Smooth muscle cell (in vitro differentiated cells): ENCODE measurements at regions not wholly inside any gene's neighbourhood (a gene's known extent, or its start where the extent isn't known, plus 50 kb on each side); places are given as distances from the start of the nearest gene placed in this dataset.

Source experiments
- DNase-seq: peaks from one replicate; lab custom pipeline; 2025; ENCODE audit not compliant: unreplicated experiment; lab: John Stamatoyannopoulos, UW
- H2AFZ ChIP-seq: fragments of 200-600 bp; sonication (generic); 2 replicates; pipeline ENCODE4 v1.6.0; 2016; ENCODE audit warnings: antibody characterized with exemption, low read depth, mild to moderate bottlenecking
- H3F3A ChIP-seq: fragments of 200-600 bp; sonication (generic); 2 replicates; pipeline ENCODE4 v1.6.0; 2017; ENCODE audit warnings: antibody characterized with exemption, low read depth
- H3K27ac ChIP-seq: fragments of 200-600 bp; sonication (generic); 2 replicates; pipeline ENCODE4 v1.5.1; 2016; ENCODE audit warnings: low read depth, mild to moderate bottlenecking
- H3K27me3 ChIP-seq: fragments of 200-600 bp; sonication (generic); 2 replicates; pipeline ENCODE4 v1.6.1; 2016; ENCODE audit warnings: low read depth, mild to moderate bottlenecking
- H3K36me3 ChIP-seq: fragments of 200-600 bp; sonication (generic); 2 replicates; pipeline ENCODE4 v1.5.1; 2016; ENCODE audit warnings: low read depth
- H3K4me1 ChIP-seq: fragments of 200-600 bp; sonication (generic); 2 replicates; pipeline ENCODE4 v1.5.1; 2016; ENCODE audit warnings: low read depth
- H3K4me2 ChIP-seq: fragments of 200-600 bp; sonication (generic); 2 replicates; pipeline ENCODE4 v1.6.0; 2016; ENCODE audit warnings: mild to moderate bottlenecking
- H3K4me3 ChIP-seq: fragments of 200-600 bp; sonication (generic); 2 replicates; pipeline ENCODE4 v1.5.1; 2016; ENCODE audit warnings: mild to moderate bottlenecking
- H3K79me2 ChIP-seq: fragments of 200-600 bp; sonication (generic); 2 replicates; pipeline ENCODE4 v1.6.0; 2016; ENCODE audit warnings: low read depth, mild to moderate bottlenecking
- H3K9ac ChIP-seq: fragments of 200-600 bp; sonication (generic); 2 replicates; pipeline ENCODE4 v1.6.0; 2016; ENCODE audit warnings: low read depth
- H3K9me3 ChIP-seq: fragments of 200-600 bp; sonication (generic); replicated peaks from 2 replicates; pipeline ENCODE4 v1.5.1; 2016; ENCODE audit warnings: low read depth
- H4K20me1 ChIP-seq: fragments of 200-600 bp; sonication (generic); 2 replicates; pipeline ENCODE4 v1.6.0; 2016; ENCODE audit warnings: low read depth
- WGBS: methylation state at CpG from one replicate; pipeline ENCODE4 v1.1.7; 2016; ENCODE audit warnings: low lambda C conversion rate; 5-methylcytosine and 5-hydroxymethylcytosine counted together
- TF ChIP-seq, protein P1 (sequence below): fragments of 200-600 bp; sonication (generic); IDR thresholded peaks from 2 replicates; pipeline ENCODE4 v1.5.1; 2017; ENCODE audit warnings: borderline replicate concordance, mild to moderate bottlenecking, antibody characterized with exemption; ENCODE audit not compliant: insufficient read depth, poor library complexity, severe bottlenecking

DNA sequence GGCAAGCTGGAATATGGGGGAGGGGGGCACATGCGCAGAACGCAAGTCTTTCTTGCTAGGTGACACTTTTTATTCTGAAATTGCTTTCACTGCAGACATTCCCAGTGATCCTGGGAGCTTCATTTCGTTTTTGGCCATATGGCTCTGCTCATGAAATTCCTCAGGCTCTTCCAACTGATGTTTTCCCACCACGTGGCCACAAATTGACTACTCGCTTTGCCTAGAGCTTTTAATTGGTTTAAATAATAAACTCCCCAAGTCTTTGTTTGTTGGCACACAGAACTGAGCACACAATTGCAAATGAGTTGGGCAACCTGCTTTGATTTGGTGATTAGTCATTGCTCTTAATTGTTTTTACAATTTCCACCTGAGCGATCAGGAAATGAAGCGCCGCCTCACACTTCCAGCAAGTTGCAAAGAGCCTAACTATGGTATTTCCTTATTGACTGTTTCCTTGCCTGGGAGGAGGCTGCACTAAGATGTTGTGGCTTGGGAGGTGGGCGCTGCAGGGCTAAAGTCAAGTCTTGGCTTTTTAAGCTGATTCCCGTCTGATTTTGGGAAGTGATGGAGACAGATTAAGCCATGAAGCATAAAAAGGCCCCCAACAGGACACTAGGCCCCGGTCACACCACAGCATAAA, 282.5 kb downstream of the ZIC3 start:
- WGBS, result 57% methylated on average over 11 of the region's 11 CpGs
- no peaks in the 10 kb centered on the region for H3K9me3 ChIP-seq
- H3K4me3 ChIP-seq, result no peak overlapping the region
- H3F3A ChIP-seq, result no peaks in the 10 kb centered on the region
- no peak overlapping the region for H3K9ac ChIP-seq
- no peaks in the 10 kb centered on the region for H3K4me1 ChIP-seq
- TF ChIP-seq, protein P1, sequence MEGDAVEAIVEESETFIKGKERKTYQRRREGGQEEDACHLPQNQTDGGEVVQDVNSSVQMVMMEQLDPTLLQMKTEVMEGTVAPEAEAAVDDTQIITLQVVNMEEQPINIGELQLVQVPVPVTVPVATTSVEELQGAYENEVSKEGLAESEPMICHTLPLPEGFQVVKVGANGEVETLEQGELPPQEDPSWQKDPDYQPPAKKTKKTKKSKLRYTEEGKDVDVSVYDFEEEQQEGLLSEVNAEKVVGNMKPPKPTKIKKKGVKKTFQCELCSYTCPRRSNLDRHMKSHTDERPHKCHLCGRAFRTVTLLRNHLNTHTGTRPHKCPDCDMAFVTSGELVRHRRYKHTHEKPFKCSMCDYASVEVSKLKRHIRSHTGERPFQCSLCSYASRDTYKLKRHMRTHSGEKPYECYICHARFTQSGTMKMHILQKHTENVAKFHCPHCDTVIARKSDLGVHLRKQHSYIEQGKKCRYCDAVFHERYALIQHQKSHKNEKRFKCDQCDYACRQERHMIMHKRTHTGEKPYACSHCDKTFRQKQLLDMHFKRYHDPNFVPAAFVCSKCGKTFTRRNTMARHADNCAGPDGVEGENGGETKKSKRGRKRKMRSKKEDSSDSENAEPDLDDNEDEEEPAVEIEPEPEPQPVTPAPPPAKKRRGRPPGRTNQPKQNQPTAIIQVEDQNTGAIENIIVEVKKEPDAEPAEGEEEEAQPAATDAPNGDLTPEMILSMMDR, result no peak
- no peaks in the 10 kb centered on the region for H3K36me3 ChIP-seq
- no peak for DNase-seq
- H3K27me3 ChIP-seq, result no peaks in the 10 kb centered on the region
- no peak overlapping the region for H3K27ac ChIP-seq
- H3K79me2 ChIP-seq, result no peaks in the 10 kb centered on the region
- H3K4me2 ChIP-seq, result no peak overlapping the region
- no peaks in the 10 kb centered on the region for H4K20me1 ChIP-seq
- H2AFZ ChIP-seq, result no peak overlapping the region

DNA sequence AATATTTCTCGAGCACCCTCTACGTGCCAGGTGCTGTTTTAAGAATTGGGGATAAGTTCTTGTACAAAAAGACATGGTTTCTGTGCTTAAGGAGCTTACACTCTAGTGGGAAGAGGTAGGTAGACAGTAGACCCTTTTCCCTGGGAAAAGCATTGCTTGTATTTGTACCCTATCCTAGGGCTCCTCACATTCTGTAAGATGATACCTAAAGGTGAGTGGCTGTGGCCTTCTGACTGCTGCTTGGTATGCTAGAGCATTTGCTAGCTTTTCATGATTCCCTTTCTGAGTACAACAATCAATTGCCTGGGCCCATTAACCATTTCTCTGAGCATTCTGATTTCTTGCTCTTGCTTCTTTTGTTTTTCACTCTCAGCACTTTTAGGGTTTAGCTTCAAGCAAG, 286.6 kb downstream of the ZIC3 start:
- no peaks in the 10 kb centered on the region for H3K9me3 ChIP-seq
- H3K27ac ChIP-seq, result no peak overlapping the region
- no peak overlapping the region for H3K4me3 ChIP-seq
- no peaks in the 10 kb centered on the region for H3F3A ChIP-seq
- no peaks in the 10 kb centered on the region for H3K27me3 ChIP-seq
- H4K20me1 ChIP-seq, result no peaks in the 10 kb centered on the region
- no peaks in the 10 kb centered on the region for H3K36me3 ChIP-seq
- H3K4me2 ChIP-seq, result no peak overlapping the region
- H2AFZ ChIP-seq, result no peak overlapping the region
- H3K79me2 ChIP-seq, result no peaks in the 10 kb centered on the region
- DNase-seq, result no peak
- H3K4me1 ChIP-seq, result no peaks in the 10 kb centered on the region
- H3K9ac ChIP-seq, result no peak overlapping the region
- TF ChIP-seq, protein P1, result no peak
- WGBS, result 78% methylated on average over 2 of the region's 2 CpGs

DNA sequence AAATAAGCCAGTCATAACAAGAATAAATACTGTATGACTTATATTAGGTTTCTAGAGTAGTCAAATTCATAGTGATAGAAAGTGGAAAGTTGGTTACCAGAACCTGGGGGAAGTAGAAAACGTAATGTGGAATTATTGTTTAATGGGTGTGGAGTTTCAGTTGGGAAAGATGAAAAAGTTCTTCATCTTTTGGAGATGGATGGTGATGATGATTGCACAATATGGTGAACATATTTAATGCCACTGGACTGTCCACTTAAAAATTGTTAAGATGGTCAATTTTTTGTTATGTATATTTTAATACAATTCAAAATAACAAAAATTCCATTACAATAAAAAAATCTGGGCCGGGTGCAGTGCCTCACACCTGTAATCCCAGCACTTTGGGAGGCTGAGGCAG, 289.6 kb downstream of the ZIC3 start:
- Histone ChIP-seq H2AFZ (no peak overlapping the region), H3K27ac (no peak overlapping the region), H3K4me2 (no peak overlapping the region), H3K27me3 (no peaks in the 10 kb centered on the region), H3F3A (no peaks in the 10 kb centered on the region), H4K20me1 (no peaks in the 10 kb centered on the region), H3K9ac (no peak overlapping the region), H3K9me3 (no peaks in the 10 kb centered on the region), H3K79me2 (no peaks in the 10 kb centered on the region), H3K36me3 (no peaks in the 10 kb centered on the region), H3K4me3 (no peak overlapping the region), H3K4me1 (no peaks in the 10 kb centered on the region)
- 63% methylated on average over 2 of the region's 2 CpGs for WGBS
- DNase-seq, result no peak
- TF ChIP-seq, protein P1, result no peak

DNA sequence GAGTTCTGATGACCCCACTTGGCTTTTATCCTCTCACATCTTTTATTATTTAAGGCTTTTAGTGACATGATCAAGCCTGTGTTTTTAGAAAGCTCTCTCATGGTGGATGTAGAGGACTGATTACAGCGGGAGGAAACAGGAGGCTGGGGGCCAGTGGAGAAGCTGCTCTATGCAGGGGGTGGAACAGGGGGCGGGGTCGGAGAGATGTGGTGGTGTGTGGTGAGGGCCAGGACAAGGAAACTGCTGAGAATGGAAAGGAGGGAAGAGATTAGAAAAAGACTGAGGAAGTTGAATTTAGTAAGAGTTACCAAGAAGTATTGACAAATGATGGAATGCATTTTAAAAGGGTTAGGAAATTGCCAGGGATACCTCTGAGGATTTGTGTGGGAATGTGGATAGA, 292.2 kb downstream of the ZIC3 start:
- Histone ChIP-seq H4K20me1 (no peaks in the 10 kb centered on the region), H3K4me2 (no peak overlapping the region), H3F3A (no peaks in the 10 kb centered on the region), H3K27ac (no peak overlapping the region), H3K4me3 (no peak overlapping the region), H3K9ac (no peak overlapping the region), H3K4me1 (no peaks in the 10 kb centered on the region), H3K36me3 (no peaks in the 10 kb centered on the region), H3K79me2 (no peaks in the 10 kb centered on the region), H3K27me3 (no peaks in the 10 kb centered on the region), H3K9me3 (no peaks in the 10 kb centered on the region), H2AFZ (no peak overlapping the region)
- WGBS, result 62% methylated on average over 3 of the region's 3 CpGs
- no peak for DNase-seq
- TF ChIP-seq, protein P1, result no peak
